Adipocyte (in vitro differentiated cells): ENCODE measurements at regions not wholly inside any gene's neighbourhood (a gene's known extent, or its start where the extent isn't known, plus 50 kb on each side); places are given as distances from the start of the nearest gene placed in this dataset.

Experiments used
- DNase-seq: peaks from one replicate; pipeline ENCODE4 v3.0.0-alpha.2; 2015; ENCODE audit warnings: low read depth
- H3K27me3 ChIP-seq: replicated peaks from 2 replicates; pipeline ENCODE4 v1.7.0; 2013; ENCODE audit warnings: mild to moderate bottlenecking, low read length, moderate library complexity; ENCODE audit not compliant: control insufficient read depth, insufficient read depth
- H3K36me3 ChIP-seq: 2 replicates; pipeline ENCODE4 v1.7.0; 2013; ENCODE audit warnings: low read length, mild to moderate bottlenecking, moderate library complexity; ENCODE audit not compliant: control insufficient read depth, insufficient read depth, severe bottlenecking
- H3K4me1 ChIP-seq: 2 replicates; pipeline ENCODE4 v1.7.0; 2013; ENCODE audit warnings: mild to moderate bottlenecking, low read length, moderate library complexity; ENCODE audit not compliant: control insufficient read depth, insufficient read depth
- H3K4me3 ChIP-seq: 2 replicates; pipeline ENCODE4 v1.7.0; 2013; ENCODE audit warnings: mild to moderate bottlenecking, low read length, moderate library complexity
- H3K9ac ChIP-seq: 2 replicates; pipeline ENCODE4 v1.7.0; 2013; ENCODE audit warnings: mild to moderate bottlenecking, low read length, moderate library complexity
- H3K9me3 ChIP-seq: 2 replicates; pipeline ENCODE4 v1.7.0; 2013; ENCODE audit warnings: mild to moderate bottlenecking, low read length, moderate library complexity; ENCODE audit not compliant: control insufficient read depth

DNA sequence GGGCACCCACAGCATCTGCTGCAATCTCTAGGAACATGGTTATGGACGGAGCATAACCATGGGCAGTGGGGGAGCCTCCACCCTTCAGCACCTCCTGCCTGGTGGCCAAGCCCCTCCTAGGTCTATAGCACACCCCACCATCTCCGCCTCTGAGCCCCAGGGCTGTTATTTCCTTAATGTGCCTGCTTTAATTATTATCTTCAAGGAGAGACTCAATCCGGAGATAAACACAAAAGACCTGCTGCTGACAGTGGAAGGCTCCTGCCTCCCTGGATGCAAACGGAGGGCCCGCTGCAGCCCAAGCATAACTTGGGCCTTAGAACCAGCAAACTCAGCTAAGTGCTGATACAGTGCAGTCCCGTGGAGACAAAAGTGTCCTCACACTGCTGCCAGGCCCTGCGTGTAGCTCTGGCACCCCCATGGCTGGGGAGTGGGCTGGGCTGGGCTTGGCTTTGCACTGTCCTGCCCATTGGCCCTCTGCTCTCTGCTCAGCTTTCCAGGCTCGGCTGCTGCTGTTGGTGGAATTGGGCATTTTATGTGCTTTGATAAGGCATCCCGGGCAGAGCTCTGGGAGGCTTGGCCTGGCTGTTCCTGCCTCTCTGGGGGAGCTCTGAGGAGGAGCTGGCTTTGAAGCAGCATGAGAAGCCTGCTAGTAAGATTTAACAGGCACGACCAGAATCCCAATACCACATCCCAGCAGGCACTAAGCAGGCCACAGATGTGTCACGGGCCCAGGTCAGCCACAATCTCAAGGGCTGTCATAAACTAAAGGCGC, 620.2 kb downstream of the PTPRU start:
- peaks cover 38% of the 10 kb centered on the region for H3K27me3 ChIP-seq
- H3K9me3 ChIP-seq = peaks cover 8% of the 10 kb centered on the region
- H3K4me3 ChIP-seq = no peak overlapping the region
- no peak for DNase-seq
- H3K4me1 ChIP-seq = no peaks in the 10 kb centered on the region
- no peaks in the 10 kb centered on the region for H3K36me3 ChIP-seq
- no peak overlapping the region for H3K9ac ChIP-seq

DNA sequence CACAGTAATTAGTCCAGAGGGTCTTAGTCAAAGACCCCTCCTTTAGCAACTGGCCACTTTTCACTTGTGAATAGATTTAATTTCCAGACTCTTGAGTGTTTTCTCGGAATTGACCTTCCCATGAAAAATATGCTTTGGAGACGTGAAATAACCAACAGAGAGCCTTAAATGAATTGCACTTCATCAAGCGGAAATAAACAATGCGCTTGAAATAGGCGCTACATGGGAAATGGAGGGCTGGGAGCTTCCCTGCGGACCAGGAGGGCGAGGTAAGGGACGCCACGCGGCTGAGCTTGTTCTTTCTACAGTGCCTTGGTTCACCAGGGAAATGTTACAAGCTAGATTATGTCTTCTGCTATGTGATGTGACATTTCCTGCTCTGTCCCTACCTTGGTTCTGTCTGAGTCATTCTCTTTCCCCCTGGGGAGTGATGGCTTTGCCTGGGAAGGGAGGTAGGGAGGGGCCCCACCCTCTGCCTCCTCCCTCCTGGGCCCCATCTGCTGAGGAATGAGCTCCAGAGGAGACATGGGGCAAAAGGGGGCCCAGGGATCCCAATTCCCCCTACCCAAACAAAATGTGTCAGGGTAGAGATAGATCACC, 619.3 kb downstream of the PTPRU start:
- H3K27me3 ChIP-seq = peaks cover 46% of the 10 kb centered on the region
- DNase-seq = no peak
- H3K9ac ChIP-seq = no peak overlapping the region
- H3K4me1 ChIP-seq = no peaks in the 10 kb centered on the region
- no peak overlapping the region for H3K4me3 ChIP-seq
- no peaks in the 10 kb centered on the region for H3K36me3 ChIP-seq
- H3K9me3 ChIP-seq = peaks cover under 1% of the 10 kb centered on the region

DNA sequence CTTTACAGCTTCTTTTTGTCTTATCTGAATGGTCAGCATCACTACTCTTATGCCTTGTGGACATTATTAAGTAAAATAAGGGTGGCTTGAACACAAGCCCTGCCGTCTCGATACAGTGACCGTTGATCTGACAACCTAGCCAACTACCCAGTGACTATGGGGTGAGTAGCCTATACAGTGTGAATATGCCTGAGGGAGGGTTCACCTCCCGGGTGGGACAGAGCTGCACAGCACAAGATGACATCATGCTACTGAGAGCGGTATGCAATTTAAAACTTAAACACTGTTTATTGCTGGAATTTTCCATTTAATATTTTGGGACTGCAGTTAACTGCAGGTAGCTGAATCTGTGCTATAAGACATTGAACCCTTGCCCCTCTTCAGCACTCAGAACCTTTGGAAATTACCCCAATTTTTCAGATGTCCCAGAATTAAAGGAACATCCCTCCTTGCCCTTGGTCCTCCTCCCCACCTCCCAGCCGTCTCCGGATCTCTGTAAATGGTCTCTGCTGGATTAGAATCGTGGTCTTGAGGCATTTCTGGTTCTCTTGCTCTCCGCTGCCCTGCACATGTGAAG, 618.5 kb downstream of the PTPRU start:
- Histone ChIP-seq H3K9ac (no peak overlapping the region), H3K4me1 (no peaks in the 10 kb centered on the region), H3K36me3 (no peaks in the 10 kb centered on the region), H3K27me3 (peaks cover 52% of the 10 kb centered on the region), H3K9me3 (no peaks in the 10 kb centered on the region), H3K4me3 (no peak overlapping the region)
- no peak for DNase-seq

DNA sequence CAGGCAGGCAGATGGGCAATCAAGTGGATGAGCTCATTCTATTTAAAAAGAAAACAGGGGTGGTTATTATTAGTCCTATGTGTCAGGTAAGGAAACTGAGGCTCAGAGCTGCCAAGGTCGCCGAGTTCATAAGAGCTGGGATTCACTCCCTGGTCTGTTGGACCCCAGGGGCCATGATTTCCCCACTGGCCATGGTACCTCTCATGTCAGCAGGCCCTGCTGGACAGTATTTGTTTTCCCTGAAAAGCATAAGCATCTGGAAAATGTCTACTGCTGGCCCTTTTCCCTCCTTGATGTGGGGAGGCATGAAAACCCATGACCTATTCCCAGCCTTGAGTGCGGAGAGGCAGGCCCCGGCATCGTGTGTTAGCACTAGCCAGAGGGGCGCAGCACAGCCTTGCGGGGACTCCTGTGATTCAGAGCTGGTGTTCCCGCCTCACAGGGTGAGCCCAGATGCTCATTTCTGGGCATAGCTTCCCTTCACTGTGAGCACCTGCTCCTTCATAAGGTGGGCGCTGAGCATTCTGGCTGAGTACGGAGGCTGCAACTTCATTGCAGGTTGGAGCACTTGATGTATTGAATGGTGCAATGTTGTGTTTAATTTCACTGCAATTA, 617.5 kb downstream of the PTPRU start:
- H3K9ac ChIP-seq = no peak overlapping the region
- no peak for DNase-seq
- H3K9me3 ChIP-seq = no peaks in the 10 kb centered on the region
- peaks cover 55% of the 10 kb centered on the region for H3K27me3 ChIP-seq
- no peaks in the 10 kb centered on the region for H3K36me3 ChIP-seq
- no peak overlapping the region for H3K4me3 ChIP-seq
- H3K4me1 ChIP-seq = no peaks in the 10 kb centered on the region

DNA sequence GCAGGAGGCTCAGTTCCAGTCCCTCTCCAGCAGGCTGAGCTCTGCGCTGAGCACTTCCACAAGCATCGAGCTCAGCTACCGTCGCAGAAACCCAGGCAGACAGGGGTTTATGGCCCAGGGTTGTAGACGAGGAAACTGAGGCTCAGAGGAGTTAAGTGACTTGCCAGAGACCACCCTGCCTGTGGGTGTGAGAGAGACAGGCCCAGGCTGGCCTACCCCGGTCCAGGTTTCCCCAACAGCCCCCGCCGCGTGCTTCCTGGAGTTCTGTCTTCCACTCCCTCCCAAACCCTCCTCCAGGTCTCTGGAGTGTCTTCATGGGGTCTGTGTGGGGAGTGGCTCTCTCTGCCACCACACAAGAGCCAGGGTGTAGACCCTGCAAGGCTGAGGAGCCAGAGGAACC, 615.9 kb downstream of the PTPRU start:
- H3K36me3 ChIP-seq = no peaks in the 10 kb centered on the region
- no peaks in the 10 kb centered on the region for H3K9me3 ChIP-seq
- H3K27me3 ChIP-seq = peaks cover 67% of the 10 kb centered on the region
- H3K4me1 ChIP-seq = no peaks in the 10 kb centered on the region
- H3K4me3 ChIP-seq = no peak overlapping the region
- DNase-seq = no peak
- no peak overlapping the region for H3K9ac ChIP-seq

DNA sequence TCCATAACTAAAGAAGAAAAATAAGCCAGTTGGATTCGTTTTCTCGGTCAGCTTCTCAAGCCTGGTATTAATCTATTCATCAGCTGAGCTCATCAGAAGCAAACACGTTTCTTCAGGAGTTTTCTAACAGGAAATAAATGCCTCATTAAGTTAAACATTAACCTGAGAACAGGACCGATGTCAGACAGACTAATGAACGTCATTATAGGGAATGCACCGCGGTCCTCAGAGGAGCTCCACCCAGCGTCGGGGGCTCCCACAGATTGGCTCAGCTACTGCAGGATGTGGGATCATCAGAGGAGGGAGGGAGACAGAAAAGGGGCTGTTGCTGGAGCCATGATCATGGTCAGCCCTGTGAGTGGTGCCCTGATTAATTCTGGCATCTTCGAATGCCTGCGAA, 615.4 kb downstream of the PTPRU start:
- Histone ChIP-seq H3K4me3 (no peak overlapping the region), H3K9me3 (no peaks in the 10 kb centered on the region), H3K27me3 (peaks cover 72% of the 10 kb centered on the region), H3K36me3 (no peaks in the 10 kb centered on the region), H3K9ac (no peak overlapping the region), H3K4me1 (no peaks in the 10 kb centered on the region)
- DNase-seq = no peak

DNA sequence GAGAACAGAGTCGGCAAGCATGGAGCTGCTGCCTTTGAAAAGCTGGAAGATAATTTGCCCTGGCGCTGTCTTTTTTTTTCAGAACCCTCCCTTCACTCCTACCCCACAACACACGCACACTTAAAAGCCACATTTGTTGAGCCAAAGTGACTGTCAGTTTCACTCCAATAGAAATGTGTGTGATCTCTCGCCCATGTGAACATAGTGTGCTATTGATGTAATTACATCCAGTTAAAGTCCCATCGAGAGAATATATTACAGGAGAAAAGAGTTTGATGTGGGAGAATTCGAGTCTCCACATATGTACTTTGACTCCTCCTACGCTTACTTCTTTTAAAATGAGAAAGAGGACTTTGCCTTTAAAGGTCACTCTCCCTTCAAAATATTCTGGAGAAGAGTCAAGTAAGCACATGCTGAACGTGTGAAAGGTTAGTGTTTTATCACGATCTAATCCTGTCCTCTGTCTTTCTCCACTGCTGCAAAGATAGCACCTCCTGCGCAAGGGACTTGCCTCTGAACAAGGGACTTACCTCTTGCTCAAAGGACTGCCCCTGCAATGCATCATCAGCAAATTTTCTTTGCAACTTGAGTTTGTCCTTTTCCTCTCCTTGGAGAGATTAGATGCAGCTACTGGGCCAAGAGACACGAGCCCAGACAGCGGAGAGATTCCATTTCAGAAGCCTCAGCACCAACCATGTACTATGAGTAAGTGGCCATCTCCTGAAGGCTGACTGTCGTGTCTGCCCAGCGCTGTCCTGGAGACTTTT, 613.9 kb downstream of the PTPRU start:
- Histone ChIP-seq H3K9me3 (no peaks in the 10 kb centered on the region), H3K9ac (no peak overlapping the region), H3K36me3 (no peaks in the 10 kb centered on the region), H3K4me3 (no peak overlapping the region), H3K27me3 (peaks cover 79% of the 10 kb centered on the region), H3K4me1 (no peaks in the 10 kb centered on the region)
- DNase-seq = no peak

DNA sequence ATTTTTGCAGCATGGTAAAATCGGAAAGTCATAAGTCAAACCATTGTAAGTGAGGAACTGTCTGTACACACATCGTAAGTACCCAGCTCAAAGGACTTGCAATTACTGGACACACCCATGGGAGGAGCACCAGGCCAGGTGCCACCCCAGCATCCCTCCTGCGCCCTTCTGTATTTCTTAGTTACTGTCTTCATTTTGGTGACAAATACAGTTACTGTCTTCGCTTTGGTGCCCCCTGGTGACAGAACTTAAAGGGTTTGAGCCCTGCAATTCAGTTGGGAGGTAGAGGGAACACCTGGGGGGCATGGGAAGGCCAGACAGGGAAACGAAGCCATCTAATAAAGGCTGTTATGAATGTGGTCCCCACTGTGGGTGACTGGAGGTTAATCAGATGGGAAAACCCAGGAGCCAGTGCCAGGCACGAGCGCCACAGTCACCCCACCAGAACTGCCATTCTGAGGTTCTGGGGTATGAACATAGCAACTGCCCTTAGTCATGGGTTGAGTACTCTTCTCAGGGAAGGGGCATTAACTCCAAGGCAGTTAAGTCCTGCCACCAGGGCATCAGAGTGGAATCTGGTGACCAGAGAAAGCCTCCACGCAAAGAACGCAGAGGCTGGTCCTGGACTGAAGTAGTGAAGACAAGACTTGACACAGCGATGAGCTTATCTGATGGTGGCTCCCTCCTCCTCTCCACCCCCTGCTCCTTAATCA, 612.9 kb downstream of the PTPRU start:
- Histone ChIP-seq H3K9ac (no peak overlapping the region), H3K4me1 (no peaks in the 10 kb centered on the region), H3K36me3 (no peaks in the 10 kb centered on the region), H3K9me3 (peaks cover 1% of the 10 kb centered on the region), H3K4me3 (no peak overlapping the region), H3K27me3 (peaks cover 75% of the 10 kb centered on the region)
- peak; percentile 67 for DNase-seq

DNA sequence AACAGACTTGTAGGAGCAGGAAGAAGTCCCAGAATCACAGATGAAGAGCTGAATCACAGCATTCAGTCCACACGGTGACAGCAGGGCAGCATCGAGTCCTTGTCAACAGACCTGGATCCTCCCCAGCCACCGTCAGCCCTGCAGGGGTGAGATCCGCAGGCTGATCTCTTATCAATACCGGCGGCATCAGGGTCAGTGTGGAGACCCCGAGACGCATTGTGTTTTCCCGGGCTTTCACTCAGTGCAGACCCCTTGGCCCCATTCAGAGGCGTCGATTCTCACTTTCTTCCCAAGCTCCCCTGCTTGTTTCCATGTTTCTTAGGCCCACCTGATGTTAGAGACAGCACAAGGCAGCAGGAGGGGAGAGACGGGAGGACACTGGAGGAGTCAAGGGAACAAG, 609.6 kb downstream of the PTPRU start:
- H3K27me3 ChIP-seq = peaks cover 52% of the 10 kb centered on the region
- no peak overlapping the region for H3K9ac ChIP-seq
- DNase-seq = no peak
- no peaks in the 10 kb centered on the region for H3K4me1 ChIP-seq
- H3K36me3 ChIP-seq = no peaks in the 10 kb centered on the region
- H3K4me3 ChIP-seq = no peak overlapping the region
- peaks cover 24% of the 10 kb centered on the region for H3K9me3 ChIP-seq

DNA sequence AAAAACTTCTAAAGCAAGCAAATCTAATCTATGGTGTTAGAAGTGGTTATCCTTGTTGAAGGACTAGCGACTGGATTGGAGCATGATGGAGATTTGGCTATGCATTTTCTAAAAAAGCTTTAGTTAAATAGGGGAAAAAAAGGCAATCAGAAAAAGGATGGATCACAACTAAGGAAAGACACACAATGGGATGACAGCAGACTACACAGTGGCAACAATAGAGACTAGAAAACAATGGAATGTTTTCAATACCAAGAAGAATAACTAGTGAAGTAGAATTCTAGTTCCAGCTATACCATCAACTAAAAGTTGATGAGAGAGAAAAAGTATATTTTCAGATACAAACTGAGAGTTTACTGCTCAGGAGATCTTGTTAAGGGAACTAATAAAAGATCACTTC, 605.8 kb downstream of the PTPRU start:
- peaks cover 25% of the 10 kb centered on the region for H3K9me3 ChIP-seq
- H3K4me3 ChIP-seq = no peak overlapping the region
- DNase-seq = no peak
- no peak overlapping the region for H3K9ac ChIP-seq
- H3K27me3 ChIP-seq = peaks cover 22% of the 10 kb centered on the region
- no peaks in the 10 kb centered on the region for H3K4me1 ChIP-seq
- H3K36me3 ChIP-seq = no peaks in the 10 kb centered on the region
